H1 (cell line): ENCODE measurements at regions not wholly inside any gene's neighbourhood (a gene's known extent, or its start where the extent isn't known, plus 50 kb on each side); places are given as distances from the start of the nearest gene placed in this dataset.
"Not testable (repeated sequence)": the region's sequence is repeated elsewhere in the genome, so short reads cannot be mapped to it uniquely, and the experiment has no call there.

Source experiments
- CTCF ChIA-PET: fragments of 300-600 bp; sonication (Branson Sonifier 250); formaldehyde crosslinking; loops from one replicate; lab custom pipeline; 2021; ENCODE audit not compliant: partially characterized antibody; lab: Charles Lee
- POLR2A ChIA-PET: fragments of 300-600 bp; sonication (Branson Sonifier 250); formaldehyde crosslinking; loops from one replicate; lab custom pipeline; 2021; ENCODE audit warnings: inconsistent platforms; ENCODE audit not compliant: partially characterized antibody; lab: Charles Lee
- DNase-seq, 2 experiments: peaks; one replicate each; pipeline versions ENCODE4 v3.0.0 to v3.0.0-alpha.2; 2010 to 2022; ENCODE audit warnings: low spot score in 2 of 2, low read depth in 1 of 2, mixed read lengths in 1 of 2
- FAIRE-seq: peaks from 2 replicates; lab custom pipeline; 2011; peaks lifted over from hg19 to GRCh38; lab: Jason Lieb, UNC
- H2AFZ ChIP-seq: 2 replicates; pipeline ENCODE4 v1.8.1; 2012; ENCODE audit warnings: low read length, inconsistent platforms
- H2AK5ac ChIP-seq: 2 replicates; pipeline ENCODE4 v1.6.1; 2013; ENCODE audit warnings: low read depth, low read length
- H2BK120ac ChIP-seq: replicated peaks from 2 replicates; pipeline ENCODE3; 2013; ENCODE audit warnings: low read depth, low read length, inconsistent platforms
- H2BK12ac ChIP-seq: 2 replicates; pipeline ENCODE4 v1.6.1; 2013; ENCODE audit warnings: low read depth, low read length
- H2BK15ac ChIP-seq: 2 replicates; pipeline ENCODE4 v1.6.1; 2013; ENCODE audit warnings: low read length
- H2BK20ac ChIP-seq: 2 replicates; pipeline ENCODE4 v1.6.1; 2013; ENCODE audit warnings: low read length
- H2BK5ac ChIP-seq: 2 replicates; pipeline ENCODE4 v1.6.1; 2013; ENCODE audit warnings: low read depth, low read length
- H3K14ac ChIP-seq: 2 replicates; pipeline ENCODE4 v1.6.1; 2013; ENCODE audit warnings: inconsistent platforms; ENCODE audit not compliant: insufficient read length
- H3K18ac ChIP-seq: 2 replicates; pipeline ENCODE4 v1.6.1; 2013; ENCODE audit warnings: low read length; ENCODE audit errors: extremely low read depth
- H3K23ac ChIP-seq: 2 replicates; pipeline ENCODE4 v1.6.1; 2013; ENCODE audit warnings: inconsistent platforms; ENCODE audit not compliant: insufficient read length
- H3K23me2 ChIP-seq: 2 replicates; pipeline ENCODE4 v1.6.1; 2013; ENCODE audit warnings: low read depth, low read length
- H3K27ac ChIP-seq: 2 replicates; pipeline ENCODE4 v1.6.1; 2011; ENCODE audit warnings: low read depth, low read length, inconsistent platforms
- H3K27me3 ChIP-seq, 4 experiments: replicated peaks in 1 of 4; 1 replicate in 1 of 4; 2 replicates in 3 of 4; pipeline versions ENCODE4 v1.6.1 to v1.8.1; 2011 to 2013; ENCODE audit warnings: low read length in 3 of 4, mild to moderate bottlenecking in 3 of 4, inconsistent platforms in 2 of 4, mixed read lengths in 2 of 4, moderate library complexity in 1 of 4; ENCODE audit not compliant: control insufficient read depth in 3 of 4, insufficient read depth in 3 of 4; ENCODE audit errors: extremely low read depth in 1 of 4
- H3K36me3 ChIP-seq, 4 experiments: 2 replicates each; pipeline versions ENCODE4 v1.6.1 to v1.8.1; 2011 to 2013; ENCODE audit warnings: mild to moderate bottlenecking in 4 of 4, low read length in 3 of 4, moderate library complexity in 2 of 4, control low read depth in 1 of 4, inconsistent platforms in 1 of 4; ENCODE audit not compliant: insufficient read depth in 4 of 4, control insufficient read depth in 2 of 4
- H3K4ac ChIP-seq: replicated peaks from 2 replicates; pipeline ENCODE3; 2013; ENCODE audit warnings: low read length, low read depth, mixed read lengths, inconsistent platforms; ENCODE audit not compliant: insufficient read length
- H3K4me1 ChIP-seq, 4 experiments: replicated peaks in 1 of 4; 1 replicate in 1 of 4; 2 replicates in 3 of 4; pipeline versions ENCODE4 v1.6.1 to v1.8.1; 2011 to 2013; ENCODE audit warnings: low read length in 3 of 4, inconsistent platforms in 2 of 4, mixed read lengths in 1 of 4; ENCODE audit not compliant: insufficient read depth in 4 of 4, control insufficient read depth in 3 of 4
- H3K4me2 ChIP-seq, 2 experiments: 2 replicates each; pipeline versions ENCODE4 v1.6.1 to v1.8.1; 2011 to 2013; ENCODE audit warnings: low read depth in 2 of 2, low read length in 2 of 2, control low read depth in 1 of 2, inconsistent platforms in 1 of 2, mild to moderate bottlenecking in 1 of 2; ENCODE audit not compliant: insufficient read depth in 1 of 2
- H3K4me3 ChIP-seq, 4 experiments: fragments of 200-600, 300-600 bp in 1 of 4; sonication (generic), shearing (Covaris generic), sonication (Bioruptor Twin) in 1 of 4; 2 replicates each; pipeline versions ENCODE4 v1.5.1 to v1.8.1; 2011 to 2016; ENCODE audit warnings: low read length in 4 of 4, low read depth in 3 of 4, control low read depth in 2 of 4, inconsistent platforms in 2 of 4, mild to moderate bottlenecking in 2 of 4, mixed read lengths in 1 of 4, moderate library complexity in 1 of 4; ENCODE audit not compliant: insufficient read depth in 2 of 4; ENCODE audit errors: extremely low read depth in 1 of 4
- H3K56ac ChIP-seq: replicated peaks from 2 replicates; pipeline ENCODE3; 2013; ENCODE audit warnings: low read depth, mild to moderate bottlenecking, mixed read lengths, low read length, inconsistent platforms; ENCODE audit not compliant: insufficient read length
- H3K79me1 ChIP-seq: 2 replicates; pipeline ENCODE4 v1.6.1; 2013; ENCODE audit warnings: low read depth, low read length, control low read depth
- H3K79me2 ChIP-seq, 2 experiments: 2 replicates each; pipeline versions ENCODE4 v1.6.1 to v1.8.1; 2012 to 2013; ENCODE audit warnings: low read length in 2 of 2, mild to moderate bottlenecking in 2 of 2, inconsistent platforms in 1 of 2; ENCODE audit not compliant: insufficient read depth in 2 of 2, control insufficient read depth in 1 of 2
- H3K9ac ChIP-seq, 4 experiments: replicated peaks in 1 of 4; 1 replicate in 1 of 4; 2 replicates in 3 of 4; pipeline versions ENCODE4 v1.6.1 to v1.8.1; 2011 to 2013; ENCODE audit warnings: low read depth in 3 of 4, low read length in 3 of 4, control low read depth in 2 of 4, mild to moderate bottlenecking in 2 of 4, moderate library complexity in 2 of 4, inconsistent platforms in 1 of 4; ENCODE audit errors: extremely low read depth in 1 of 4
- H3K9me3 ChIP-seq, 2 experiments: 2 replicates each; pipeline versions ENCODE4 v1.6.1 to v1.8.1; 2012 to 2013; ENCODE audit warnings: mild to moderate bottlenecking in 2 of 2, moderate library complexity in 2 of 2, control low read depth in 1 of 2, inconsistent platforms in 1 of 2, low read depth in 1 of 2, low read length in 1 of 2, mixed read lengths in 1 of 2; ENCODE audit not compliant: insufficient read depth in 2 of 2
- H4K20me1 ChIP-seq, 2 experiments: replicated peaks in 1 of 2; 2 replicates each; pipeline versions ENCODE3 to v1.8.1; 2011 to 2013; ENCODE audit warnings: inconsistent platforms in 2 of 2, low read length in 2 of 2, mild to moderate bottlenecking in 1 of 2; ENCODE audit not compliant: insufficient read depth in 2 of 2, control insufficient read depth in 1 of 2
- H4K5ac ChIP-seq: 2 replicates; pipeline ENCODE4 v1.6.1; 2013; ENCODE audit warnings: low read length, low read depth, mixed read lengths, inconsistent platforms; ENCODE audit not compliant: insufficient read length
- H4K8ac ChIP-seq: 2 replicates; pipeline ENCODE4 v1.8.0; 2013; ENCODE audit warnings: mild to moderate bottlenecking, moderate library complexity, low read length, inconsistent platforms; ENCODE audit not compliant: insufficient read depth; ENCODE audit errors: extremely low read depth
- H4K91ac ChIP-seq: replicated peaks from 2 replicates; pipeline ENCODE3; 2013; ENCODE audit warnings: low read length, mixed read lengths, inconsistent platforms; ENCODE audit not compliant: insufficient read length
- WGBS, 2 experiments: shearing (Covaris generic) in 1 of 2; methylation state at CpG; one replicate each; pipeline versions ENCODE4 v1.1.6 to v1.1.7; 2013 to 2015; ENCODE audit warnings: low lambda C conversion rate in 2 of 2, mixed read lengths in 2 of 2, inconsistent platforms in 1 of 2, low coverage in 1 of 2, missing lambda C conversion rate in 1 of 2; ENCODE audit not compliant: insufficient replicate concordance in 2 of 2, insufficient coverage in 1 of 2, insufficient read length in 1 of 2; ENCODE audit errors: extremely low coverage in 1 of 2, missing lambda C conversion rate in 1 of 2; 5-methylcytosine and 5-hydroxymethylcytosine counted together

- 92% methylated on average over 4 of the region's 4 CpGs; no CpG with 5 or more reads in 1 of the 2 experiments for WGBS, 2 experiments
- CTCF ChIA-PET, result interaction anchor here (0.7 to 1.6 kb wide), 5 partner anchors 14 to 693 kb away, joined by 3 read pairs; no protein-coding TSS in a partner anchor
- not testable (repeated sequence) for H4K91ac ChIP-seq, H2BK12ac ChIP-seq, H3K4me3 ChIP-seq, H3K9me3 ChIP-seq, H3K79me2 ChIP-seq, H3K9ac ChIP-seq, DNase-seq, H3K4ac ChIP-seq, H2AFZ ChIP-seq, H3K27me3 ChIP-seq, H2BK20ac ChIP-seq, H3K79me1 ChIP-seq, H2BK120ac ChIP-seq, H3K18ac ChIP-seq, H4K8ac ChIP-seq, H2AK5ac ChIP-seq, H3K14ac ChIP-seq, H3K27ac ChIP-seq, H3K56ac ChIP-seq, H3K4me1 ChIP-seq, FAIRE-seq, H4K20me1 ChIP-seq, H2BK5ac ChIP-seq, H3K36me3 ChIP-seq, H3K23ac ChIP-seq, H2BK15ac ChIP-seq, H3K23me2 ChIP-seq, H3K4me2 ChIP-seq, H4K5ac ChIP-seq
- POLR2A ChIA-PET, result interaction anchor here (1.1 kb wide), 1 partner anchor 12 kb away, joined by 4 read pairs; no protein-coding TSS in a partner anchor
Measured at GRCh38 chr1:67907467-67907866, 74.2 kb upstream of the GNG12 start.

GRCh38 chr1:67906015-67906414 lies 72.7 kb upstream of the GNG12 start:
- H4K8ac ChIP-seq, FAIRE-seq, H3K36me3 ChIP-seq, H2AFZ ChIP-seq, H4K5ac ChIP-seq, H3K9me3 ChIP-seq, H3K14ac ChIP-seq, H4K20me1 ChIP-seq, H2AK5ac ChIP-seq, H3K27me3 ChIP-seq, H3K79me1 ChIP-seq, DNase-seq, H3K9ac ChIP-seq, H3K4me3 ChIP-seq, POLR2A ChIA-PET, H3K79me2 ChIP-seq, H3K27ac ChIP-seq, H2BK120ac ChIP-seq, H3K4me2 ChIP-seq, H2BK15ac ChIP-seq, H3K23me2 ChIP-seq, H2BK12ac ChIP-seq, H3K56ac ChIP-seq, H2BK20ac ChIP-seq, H2BK5ac ChIP-seq, H3K4ac ChIP-seq, H3K23ac ChIP-seq, H4K91ac ChIP-seq, H3K4me1 ChIP-seq, H3K18ac ChIP-seq: not testable (repeated sequence)
- CTCF ChIA-PET, result interaction anchor here (0.8 to 1.2 kb wide), 2 partner anchors 52 to 55 kb away, joined by 3 read pairs; no protein-coding TSS in a partner anchor
- 98% methylated on average over 2 of the region's 2 CpGs; no CpG with 5 or more reads in 1 of the 2 experiments for WGBS, 2 experiments
